K562 (cell line): ENCODE measurements at regions not wholly inside any gene's neighbourhood (a gene's known extent, or its start where the extent isn't known, plus 50 kb on each side); places are given as distances from the start of the nearest gene placed in this dataset.

Experiments used
- ATAC-seq: fragments of 200-7000 bp; cut with Tn5 transposase; 3 replicates; pipeline ENCODE4 v1.9.1; 2020; ENCODE audit warnings: moderate library complexity
- BruUV-seq: library from RNA; stranded (reverse); fragments of 400-500 nt; replicated peaks from 2 replicates; lab custom pipeline; 2021; lab: Mats Ljungman, UMichigan
- CTCF ChIA-PET: fragments of 300-600 bp; formaldehyde crosslinking; extraction: SDS; loops from one replicate; lab custom pipeline; 2021; ENCODE audit warnings: low intra/inter-chr PET ratio; lab: Yijun Ruan, JAX
- POLR2A ChIA-PET: fragments of 300-600, 350-650 bp; sonication (Branson Sonifier 250); formaldehyde crosslinking; extraction: SDS; loops from one replicate; lab custom pipeline; 2021; ENCODE audit warnings: antibody characterized with exemption, inconsistent platforms; lab: Yijun Ruan, JAX
- DNase-seq, 4 experiments: peaks; one replicate each; pipeline versions ENCODE4 v3.0.0 to v3.0.0-alpha.2; 2011 to 2018; ENCODE audit warnings: low spot score in 3 of 4, mixed read lengths in 3 of 4; ENCODE audit errors: extremely low read depth in 1 of 4
- FAIRE-seq: peaks from 2 replicates; lab custom pipeline; 2011; peaks lifted over from hg19 to GRCh38; lab: Jason Lieb, UNC
- H2AFZ ChIP-seq: 2 replicates; pipeline ENCODE4 v1.6.0; 2011; ENCODE audit warnings: low read depth, low read length, control low read depth, inconsistent platforms
- H3K27ac ChIP-seq: fragments of 200-600 bp; 3 replicates; pipeline ENCODE4 v1.8.0; 2011; ENCODE audit warnings: low read depth, mild to moderate bottlenecking, control low read depth, inconsistent platforms, low read length, moderate library complexity, mixed read lengths; ENCODE audit errors: extremely low read depth
- H3K27me3 ChIP-seq, 2 experiments: fragments of 300-600 bp in 1 of 2; 2 replicates in 1 of 2; 3 replicates in 1 of 2; pipeline versions ENCODE4 v1.6.0 to v1.8.0; 2011; ENCODE audit warnings: inconsistent platforms in 2 of 2, low read length in 2 of 2, mild to moderate bottlenecking in 1 of 2, mixed read lengths in 1 of 2, moderate library complexity in 1 of 2; ENCODE audit not compliant: control insufficient read depth in 2 of 2, insufficient read depth in 2 of 2
- H3K36me3 ChIP-seq: fragments of 300-600 bp; 3 replicates; pipeline ENCODE4 v1.8.0; 2011; ENCODE audit warnings: mild to moderate bottlenecking, low read length, inconsistent platforms; ENCODE audit not compliant: control insufficient read depth, insufficient read depth
- H3K4me1 ChIP-seq, 2 experiments: fragments of 200-600 bp in 1 of 2; replicated peaks in 1 of 2; 2 replicates in 1 of 2; 3 replicates in 1 of 2; pipeline versions ENCODE4 v1.5.1 to v1.8.0; 2011; ENCODE audit warnings: inconsistent platforms in 2 of 2, low read length in 2 of 2, mild to moderate bottlenecking in 1 of 2, mixed read lengths in 1 of 2, moderate library complexity in 1 of 2; ENCODE audit not compliant: control insufficient read depth in 2 of 2, insufficient read depth in 2 of 2
- H3K4me2 ChIP-seq: 2 replicates; pipeline ENCODE4 v1.6.1; 2011; ENCODE audit warnings: low read length, control low read depth, inconsistent platforms, mixed read lengths; ENCODE audit not compliant: insufficient read depth
- H3K4me3 ChIP-seq: fragments of 200-600 bp; sonication (generic), shearing (Covaris generic); 2 replicates; pipeline ENCODE4 v1.5.1; 2016; ENCODE audit warnings: control low read depth, inconsistent platforms
- H3K79me2 ChIP-seq: fragments of 200-600 bp; 3 replicates; pipeline ENCODE4 v1.8.0; 2011; ENCODE audit warnings: low read length, inconsistent platforms; ENCODE audit not compliant: control insufficient read depth, insufficient read depth
- H3K9ac ChIP-seq, 2 experiments: 2 replicates each; pipeline versions ENCODE4 v1.6.0 to v1.6.1; 2011; ENCODE audit warnings: low read depth in 2 of 2, low read length in 2 of 2, control low read depth in 1 of 2, inconsistent platforms in 1 of 2, mild to moderate bottlenecking in 1 of 2, mixed read lengths in 1 of 2; ENCODE audit not compliant: insufficient read depth in 1 of 2
- H3K9me1 ChIP-seq: one replicate; pipeline ENCODE4 v1.6.0; 2011; ENCODE audit warnings: inconsistent platforms, mild to moderate bottlenecking, low read length, moderate library complexity; ENCODE audit not compliant: control insufficient read depth, insufficient read depth
- H3K9me3 ChIP-seq: replicated peaks from 2 replicates; pipeline ENCODE4 v1.5.1; 2011; ENCODE audit warnings: low read depth, low read length, inconsistent platforms; ENCODE audit not compliant: control insufficient read depth, insufficient read depth
- H4K20me1 ChIP-seq: replicated peaks from 2 replicates; pipeline ENCODE4 v1.6.1; 2011; ENCODE audit warnings: low read length, inconsistent platforms, mixed read lengths; ENCODE audit not compliant: control insufficient read depth, insufficient read depth
- CC2D1A ChIP-seq: fragments of 450-650 bp; IDR thresholded peaks from 2 replicates; pipeline ENCODE4 v1.6.1; 2017; ENCODE audit warnings: mild to moderate bottlenecking
- NFXL1 ChIP-seq: fragments of 450-650 bp; formaldehyde crosslinking; IDR thresholded peaks from 2 replicates; pipeline ENCODE4 v1.4.0; 2021; ENCODE audit warnings: mild to moderate bottlenecking
- PURB ChIP-seq: sonication (generic); formaldehyde crosslinking; IDR thresholded peaks from 2 replicates; pipeline ENCODE4 v1.9.0; 2021; ENCODE audit warnings: low read depth, mild to moderate bottlenecking, missing genetic modification reagents
- SREBF2 ChIP-seq: sonication (generic); formaldehyde crosslinking; IDR thresholded peaks from 2 replicates; pipeline ENCODE4 v1.4.0; 2020; ENCODE audit warnings: mild to moderate bottlenecking, missing genetic modification reagents
- WGBS: fragments of 100-300 bp; shearing (Covaris generic); methylation state at CpG from one replicate; pipeline ENCODE4 v1.1.6; 2016; ENCODE audit warnings: low coverage, mixed read lengths; ENCODE audit not compliant: insufficient coverage; ENCODE audit errors: missing lambda C conversion rate; 5-methylcytosine and 5-hydroxymethylcytosine counted together
- in situ Hi-C: fragments of 300-500 bp; cut with MboI; formaldehyde crosslinking; loops from 4 replicates; pipeline ENCODE4 v1.15.0; 2018; ENCODE audit warnings: inconsistent platforms, mixed read lengths
- intact Hi-C: fragments of 100-400 bp; cut with micrococcal nuclease; formaldehyde crosslinking; loops from 2 replicates; pipeline ENCODE4 v1.14.2; 2022
- TF ChIP-seq, protein P1 (sequence below): IDR thresholded peaks from 2 replicates; pipeline ENCODE4 v1.6.1; 2011; ENCODE audit warnings: borderline replicate concordance, low read depth, mild to moderate bottlenecking, moderate library complexity, low read length; ENCODE audit not compliant: insufficient read depth, poor library complexity, severe bottlenecking
- TF ChIP-seq, protein P2 (sequence below): fragments of 450-650 bp; IDR thresholded peaks from 2 replicates; pipeline ENCODE4 v1.6.1; 2016; ENCODE audit warnings: mild to moderate bottlenecking
- TF ChIP-seq, protein P3 (sequence below), 2 experiments: fragments of 450-650 bp in 1 of 2; sonication (generic) in 1 of 2; formaldehyde crosslinking in 1 of 2; IDR thresholded peaks in 1 of 2; conservative IDR thresholded peaks in 1 of 2; 2 replicates each; pipeline versions ENCODE4 v1.6.1 to v1.8.1; 2016 to 2023; ENCODE audit warnings: mild to moderate bottlenecking in 2 of 2, moderate library complexity in 2 of 2, inconsistent platforms in 1 of 2, missing genetic modification reagents in 1 of 2
- TF ChIP-seq, protein P4 (sequence below): fragments of 450-650 bp; formaldehyde crosslinking; conservative IDR thresholded peaks from 2 replicates; pipeline ENCODE4 v1.4.0; 2022; ENCODE audit warnings: mild to moderate bottlenecking, missing genetic modification characterization

DNA sequence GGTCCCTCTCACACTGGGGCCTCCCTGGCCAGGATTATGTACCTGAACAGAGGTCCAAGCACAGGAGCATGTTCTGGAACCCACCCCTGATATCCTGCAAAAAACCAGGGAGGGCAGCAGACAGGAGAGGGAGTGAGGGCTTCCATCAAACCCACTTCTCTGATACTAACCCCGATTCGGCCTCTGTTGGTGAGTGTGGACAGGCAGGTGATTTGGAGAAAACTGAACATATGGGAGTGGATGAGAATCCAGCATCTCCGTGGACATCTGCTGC, 215.3 kb downstream of the MATN1 start (continued):
- TF ChIP-seq, protein P1, sequence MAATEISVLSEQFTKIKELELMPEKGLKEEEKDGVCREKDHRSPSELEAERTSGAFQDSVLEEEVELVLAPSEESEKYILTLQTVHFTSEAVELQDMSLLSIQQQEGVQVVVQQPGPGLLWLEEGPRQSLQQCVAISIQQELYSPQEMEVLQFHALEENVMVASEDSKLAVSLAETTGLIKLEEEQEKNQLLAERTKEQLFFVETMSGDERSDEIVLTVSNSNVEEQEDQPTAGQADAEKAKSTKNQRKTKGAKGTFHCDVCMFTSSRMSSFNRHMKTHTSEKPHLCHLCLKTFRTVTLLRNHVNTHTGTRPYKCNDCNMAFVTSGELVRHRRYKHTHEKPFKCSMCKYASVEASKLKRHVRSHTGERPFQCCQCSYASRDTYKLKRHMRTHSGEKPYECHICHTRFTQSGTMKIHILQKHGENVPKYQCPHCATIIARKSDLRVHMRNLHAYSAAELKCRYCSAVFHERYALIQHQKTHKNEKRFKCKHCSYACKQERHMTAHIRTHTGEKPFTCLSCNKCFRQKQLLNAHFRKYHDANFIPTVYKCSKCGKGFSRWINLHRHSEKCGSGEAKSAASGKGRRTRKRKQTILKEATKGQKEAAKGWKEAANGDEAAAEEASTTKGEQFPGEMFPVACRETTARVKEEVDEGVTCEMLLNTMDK = no peak
- no peak for TF ChIP-seq SREBF2 (CRISPR knock-in tag)
- TF ChIP-seq, protein P2, sequence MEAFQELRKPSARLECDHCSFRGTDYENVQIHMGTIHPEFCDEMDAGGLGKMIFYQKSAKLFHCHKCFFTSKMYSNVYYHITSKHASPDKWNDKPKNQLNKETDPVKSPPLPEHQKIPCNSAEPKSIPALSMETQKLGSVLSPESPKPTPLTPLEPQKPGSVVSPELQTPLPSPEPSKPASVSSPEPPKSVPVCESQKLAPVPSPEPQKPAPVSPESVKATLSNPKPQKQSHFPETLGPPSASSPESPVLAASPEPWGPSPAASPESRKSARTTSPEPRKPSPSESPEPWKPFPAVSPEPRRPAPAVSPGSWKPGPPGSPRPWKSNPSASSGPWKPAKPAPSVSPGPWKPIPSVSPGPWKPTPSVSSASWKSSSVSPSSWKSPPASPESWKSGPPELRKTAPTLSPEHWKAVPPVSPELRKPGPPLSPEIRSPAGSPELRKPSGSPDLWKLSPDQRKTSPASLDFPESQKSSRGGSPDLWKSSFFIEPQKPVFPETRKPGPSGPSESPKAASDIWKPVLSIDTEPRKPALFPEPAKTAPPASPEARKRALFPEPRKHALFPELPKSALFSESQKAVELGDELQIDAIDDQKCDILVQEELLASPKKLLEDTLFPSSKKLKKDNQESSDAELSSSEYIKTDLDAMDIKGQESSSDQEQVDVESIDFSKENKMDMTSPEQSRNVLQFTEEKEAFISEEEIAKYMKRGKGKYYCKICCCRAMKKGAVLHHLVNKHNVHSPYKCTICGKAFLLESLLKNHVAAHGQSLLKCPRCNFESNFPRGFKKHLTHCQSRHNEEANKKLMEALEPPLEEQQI = no peak

DNA sequence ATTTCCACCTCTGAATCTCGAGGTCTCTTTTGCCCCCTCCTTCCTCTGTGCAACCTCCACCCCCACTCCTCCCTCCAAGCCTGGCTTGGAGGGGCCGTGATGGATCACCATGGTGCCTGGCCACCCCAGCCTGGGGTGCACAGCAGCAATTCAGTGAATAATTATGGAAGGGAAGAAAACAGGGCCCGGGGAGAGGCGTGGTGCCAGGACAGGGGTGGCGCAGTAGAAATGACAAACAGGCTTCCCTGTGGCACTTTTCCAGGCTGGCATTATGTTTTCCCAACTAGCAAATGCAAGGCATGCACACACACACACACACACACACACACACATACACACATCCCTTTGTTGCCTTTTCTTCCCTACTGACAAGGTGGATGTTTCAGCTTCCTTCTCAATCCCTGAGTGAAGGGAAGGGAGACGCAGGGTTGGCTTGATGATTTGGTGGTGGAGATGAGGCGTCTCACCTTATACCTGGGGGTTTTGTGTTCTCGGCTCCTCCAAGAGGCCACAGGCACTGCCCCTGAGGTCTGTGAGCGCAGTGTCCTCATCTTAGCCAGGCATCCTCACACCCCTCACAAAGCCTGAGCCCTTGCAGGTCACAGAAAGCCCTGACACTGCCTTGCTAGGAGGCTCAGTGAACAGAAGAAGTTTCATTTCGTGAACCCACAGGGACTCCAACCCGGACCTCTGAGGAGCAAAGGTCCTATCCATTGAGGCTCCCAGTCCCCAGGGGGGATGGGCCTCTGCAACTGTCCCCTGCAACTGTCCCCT, 215.8 kb downstream of the MATN1 start:
- BruUV-seq = no TSS peak
- Histone ChIP-seq H3K4me3 (no peak overlapping the region), H3K27ac (no peak overlapping the region), H3K36me3 (no peaks in the 10 kb centered on the region), H3K9ac (no peak overlapping the region), H3K4me1 (no peaks in the 10 kb centered on the region), H3K9me1 (no peaks in the 10 kb centered on the region), H4K20me1 (no peaks in the 10 kb centered on the region), H3K27me3 (peaks cover 0 to 17% of the 10 kb centered on the region in 2 experiments; a peak in 3 of 5 replicates), H3K9me3 (no peaks in the 10 kb centered on the region), H2AFZ (no peak overlapping the region), H3K4me2 (no peak overlapping the region), H3K79me2 (no peaks in the 10 kb centered on the region)
- ATAC-seq = no peak
- POLR2A ChIA-PET = interaction anchor here (0.5 to 1.0 kb wide), 2 partner anchors 14 to 403 kb away, joined by 3 read pairs; no protein-coding TSS in a partner anchor
- CTCF ChIA-PET = no interaction called here
- FAIRE-seq = no peak
- no peak for DNase-seq
- in situ Hi-C loops = no loop called here
- intact Hi-C loops = no loop called here
- under 1% methylated on average over 11 of the region's 11 CpGs for WGBS
- TF ChIP-seq, protein P2 = no peak
- TF ChIP-seq, protein P3, sequence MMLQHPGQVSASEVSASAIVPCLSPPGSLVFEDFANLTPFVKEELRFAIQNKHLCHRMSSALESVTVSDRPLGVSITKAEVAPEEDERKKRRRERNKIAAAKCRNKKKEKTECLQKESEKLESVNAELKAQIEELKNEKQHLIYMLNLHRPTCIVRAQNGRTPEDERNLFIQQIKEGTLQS (IDR thresholded peaks at IDR 0.05) = no peak
- TF ChIP-seq, protein P3 (CRISPR knock-in tag; conservative IDR thresholded peaks at IDR 0.05) = no peak
- TF ChIP-seq NFXL1 (CRISPR knock-in tag) (no peak), CC2D1A (no peak), PURB (CRISPR knock-in tag) (no peak)
- TF ChIP-seq, protein P4, sequence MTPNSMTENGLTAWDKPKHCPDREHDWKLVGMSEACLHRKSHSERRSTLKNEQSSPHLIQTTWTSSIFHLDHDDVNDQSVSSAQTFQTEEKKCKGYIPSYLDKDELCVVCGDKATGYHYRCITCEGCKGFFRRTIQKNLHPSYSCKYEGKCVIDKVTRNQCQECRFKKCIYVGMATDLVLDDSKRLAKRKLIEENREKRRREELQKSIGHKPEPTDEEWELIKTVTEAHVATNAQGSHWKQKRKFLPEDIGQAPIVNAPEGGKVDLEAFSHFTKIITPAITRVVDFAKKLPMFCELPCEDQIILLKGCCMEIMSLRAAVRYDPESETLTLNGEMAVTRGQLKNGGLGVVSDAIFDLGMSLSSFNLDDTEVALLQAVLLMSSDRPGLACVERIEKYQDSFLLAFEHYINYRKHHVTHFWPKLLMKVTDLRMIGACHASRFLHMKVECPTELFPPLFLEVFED = no peak
